Upper lobe of right lung (tissue), 1 donor: ENCODE measurements at regions not wholly inside any gene's neighbourhood (a gene's known extent, or its start where the extent isn't known, plus 50 kb on each side); places are given as distances from the start of the nearest gene placed in this dataset.
A peak's percentile ranks its signal among the peaks of the same experiment; 100 is the strongest.

Experiments
- ATAC-seq: fragments of 200-7000 bp; cut with Tn5 transposase; one replicate; pipeline ENCODE4 v1.9.1; 2020; ENCODE audit warnings: mild to moderate bottlenecking, moderate library complexity
- DNase-seq: peaks from one replicate; pipeline ENCODE4 v3.0.0-alpha.2; 2020
- H3K27ac ChIP-seq: fragments of 200-600 bp; one replicate; pipeline ENCODE4 v1.8.0; 2022
- H3K27me3 ChIP-seq: fragments of 200-600 bp; one replicate; pipeline ENCODE4 v1.8.0; 2022; ENCODE audit warnings: mild to moderate bottlenecking
- H3K36me3 ChIP-seq: fragments of 200-600 bp; one replicate; pipeline ENCODE4 v1.8.0; 2022
- H3K4me1 ChIP-seq: fragments of 200-600 bp; one replicate; pipeline ENCODE4 v1.8.0; 2022
- H3K4me3 ChIP-seq: fragments of 200-600 bp; one replicate; pipeline ENCODE4 v1.8.0; 2022; ENCODE audit warnings: mild to moderate bottlenecking
- H3K9me3 ChIP-seq: fragments of 200-600 bp; one replicate; pipeline ENCODE4 v1.8.0; 2022
- CTCF ChIP-seq: fragments of 200-600 bp; IDR thresholded peaks from one replicate; pipeline ENCODE4 v1.8.0; 2022; ENCODE audit warnings: antibody characterized with exemption
- intact Hi-C: fragments of 100-400 bp; cut with DNase I; formaldehyde crosslinking; loops from one replicate; pipeline ENCODE4 v1.11.0; 2022
- donor health status: DM: no; HTN: yes; CAD: no; lungs with severe emphysema.

GRCh38 chr18:39455285-39455684 lies 1889.7 kb upstream of the CELF4 start:
- H3K36me3 ChIP-seq = no peaks in the 10 kb centered on the region
- intact Hi-C loops = no loop called here
- peaks cover 4% of the 10 kb centered on the region for H3K4me1 ChIP-seq
- DNase-seq (no peak), ATAC-seq (no peak)
- H3K27ac ChIP-seq = no peak overlapping the region
- TF ChIP-seq CTCF = no peak
- H3K4me3 ChIP-seq = no peak overlapping the region
- H3K27me3 ChIP-seq = no peaks in the 10 kb centered on the region
- no peaks in the 10 kb centered on the region for H3K9me3 ChIP-seq

- H3K9me3 ChIP-seq = no peaks in the 10 kb centered on the region
- ATAC-seq = no peak
- DNase-seq = no peak
- no peaks in the 10 kb centered on the region for H3K36me3 ChIP-seq
- H3K27ac ChIP-seq = no peak overlapping the region
- no peaks in the 10 kb centered on the region for H3K27me3 ChIP-seq
- H3K4me1 ChIP-seq = peaks cover 4% of the 10 kb centered on the region
- H3K4me3 ChIP-seq = no peak overlapping the region
- intact Hi-C loops = no loop called here
- no peak for TF ChIP-seq CTCF
These were observed 1889.3 kb upstream of the CELF4 start for GRCh38 chr18:39454866-39455265.

- DNase-seq = no peak
- Histone ChIP-seq H3K27me3 (no peaks in the 10 kb centered on the region), H3K27ac (no peak overlapping the region), H3K36me3 (no peaks in the 10 kb centered on the region), H3K4me1 (peaks cover 4% of the 10 kb centered on the region), H3K9me3 (no peaks in the 10 kb centered on the region), H3K4me3 (peak overlapping the region; percentile 9)
- ATAC-seq = peak; percentile 71
- no peak for TF ChIP-seq CTCF
- intact Hi-C loops = no loop called here
These were observed 1888.3 kb upstream of the CELF4 start for GRCh38 chr18:39453882-39454281.

- Histone ChIP-seq H3K27me3 (no peaks in the 10 kb centered on the region), H3K4me1 (peaks cover 4% of the 10 kb centered on the region), H3K27ac (no peak overlapping the region), H3K36me3 (no peaks in the 10 kb centered on the region), H3K4me3 (no peak overlapping the region), H3K9me3 (no peaks in the 10 kb centered on the region)
- DNase-seq (no peak), ATAC-seq (no peak)
- intact Hi-C loops = no loop called here
- TF ChIP-seq CTCF = no peak
These were observed 1887.8 kb upstream of the CELF4 start for GRCh38 chr18:39453356-39453755.

GRCh38 chr18:39450958-39451357 lies 1885.4 kb upstream of the CELF4 start:
- no peaks in the 10 kb centered on the region for H3K9me3 ChIP-seq
- H3K4me3 ChIP-seq = no peak overlapping the region
- H3K27ac ChIP-seq = no peak overlapping the region
- DNase-seq = no peak
- ATAC-seq = no peak
- H3K4me1 ChIP-seq = peaks cover 4% of the 10 kb centered on the region
- H3K36me3 ChIP-seq = no peaks in the 10 kb centered on the region
- no peak for TF ChIP-seq CTCF
- intact Hi-C loops = no loop called here
- H3K27me3 ChIP-seq = no peaks in the 10 kb centered on the region

GRCh38 chr18:39449566-39449965 lies 1884.0 kb upstream of the CELF4 start:
- H3K9me3 ChIP-seq = no peaks in the 10 kb centered on the region
- ATAC-seq (no peak), DNase-seq (no peak)
- peaks cover 4% of the 10 kb centered on the region for H3K4me1 ChIP-seq
- TF ChIP-seq CTCF = no peak
- H3K27ac ChIP-seq = no peak overlapping the region
- H3K36me3 ChIP-seq = no peaks in the 10 kb centered on the region
- H3K27me3 ChIP-seq = no peaks in the 10 kb centered on the region
- intact Hi-C loops = no loop called here
- no peak overlapping the region for H3K4me3 ChIP-seq
